Activated T-cell treated with anti-CD3 and anti-CD28 coated beads, Interleukin-2, amount 50 U/mL, for 4 hours (primary cell): ENCODE measurements at regions not wholly inside any gene's neighbourhood (a gene's known extent, or its start where the extent isn't known, plus 50 kb on each side); places are given as distances from the start of the nearest gene placed in this dataset.

Source experiments
- ATAC-seq, 2 donors: fragments of 200-7000 bp; cut with Tn5 transposase; one replicate each; pipeline ENCODE4 v1.10.0; 2021
- DNase-seq: peaks from one replicate; pipeline ENCODE4 v3.0.0-alpha.2; 2020
- H3K27me3 Mint-ChIP-seq: one replicate; pipeline ENCODE4 v1.8.0; 2021; ENCODE audit warnings: low read depth, mixed read lengths
- H3K36me3 Mint-ChIP-seq: one replicate; pipeline ENCODE4 v1.8.0; 2022; ENCODE audit warnings: mixed read lengths; ENCODE audit not compliant: insufficient read depth
- H3K4me1 Mint-ChIP-seq: one replicate; pipeline ENCODE4 v1.8.0; 2021; ENCODE audit warnings: low read depth, mixed read lengths
- H3K4me3 Mint-ChIP-seq: one replicate; pipeline ENCODE4 v1.8.0; 2021; ENCODE audit warnings: mild to moderate bottlenecking, moderate library complexity, mixed read lengths
- H3K9me3 Mint-ChIP-seq: one replicate; pipeline ENCODE4 v1.8.0; 2021; ENCODE audit warnings: mixed read lengths

- no peak for DNase-seq
- Mint-ChIP-seq H3K4me1 (no peaks in the 10 kb centered on the region), H3K27me3 (peaks cover 12% of the 10 kb centered on the region), H3K36me3 (peaks cover 2% of the 10 kb centered on the region), H3K9me3 (peaks cover 40% of the 10 kb centered on the region), H3K4me3 (no peak overlapping the region)
- no peak for ATAC-seq
These were observed 62.9 kb upstream of the TEAD1 start for GRCh38 chr11:12611352-12611751.

GRCh38 chr11:12617632-12618031 is 56.6 kb upstream of the TEAD1 start:
- Mint-ChIP-seq H3K27me3 (peaks cover 9% of the 10 kb centered on the region), H3K4me1 (no peaks in the 10 kb centered on the region), H3K36me3 (peaks cover 2% of the 10 kb centered on the region), H3K9me3 (peaks cover 20% of the 10 kb centered on the region), H3K4me3 (no peak overlapping the region)
- no peak for ATAC-seq
- no peak for DNase-seq

GRCh38 chr11:12618743-12619540 is 55.3 kb upstream of the TEAD1 start:
- H3K36me3 Mint-ChIP-seq, result no peaks in the 10 kb centered on the region
- DNase-seq (no peak), ATAC-seq (no peak)
- H3K4me1 Mint-ChIP-seq, result no peaks in the 10 kb centered on the region
- H3K4me3 Mint-ChIP-seq, result no peak overlapping the region
- H3K27me3 Mint-ChIP-seq, result peaks cover 3% of the 10 kb centered on the region
- peaks cover 20% of the 10 kb centered on the region for H3K9me3 Mint-ChIP-seq

GRCh38 chr11:12623869-12624268 is 50.4 kb upstream of the TEAD1 start:
- Mint-ChIP-seq H3K4me3 (no peak overlapping the region), H3K36me3 (no peaks in the 10 kb centered on the region), H3K9me3 (peaks cover 19% of the 10 kb centered on the region), H3K27me3 (peaks cover 3% of the 10 kb centered on the region), H3K4me1 (no peaks in the 10 kb centered on the region)
- DNase-seq (no peak), ATAC-seq (no peak)
